ENCODE measurements at regions not wholly inside any gene's neighbourhood (a gene's known extent, or its start where the extent isn't known, plus 50 kb on each side); places are given as distances from the start of the nearest gene placed in this dataset.
"Not testable (repeated sequence)": the region's sequence is repeated elsewhere in the genome, so short reads cannot be mapped to it uniquely, and the experiment has no call there.

DNA sequence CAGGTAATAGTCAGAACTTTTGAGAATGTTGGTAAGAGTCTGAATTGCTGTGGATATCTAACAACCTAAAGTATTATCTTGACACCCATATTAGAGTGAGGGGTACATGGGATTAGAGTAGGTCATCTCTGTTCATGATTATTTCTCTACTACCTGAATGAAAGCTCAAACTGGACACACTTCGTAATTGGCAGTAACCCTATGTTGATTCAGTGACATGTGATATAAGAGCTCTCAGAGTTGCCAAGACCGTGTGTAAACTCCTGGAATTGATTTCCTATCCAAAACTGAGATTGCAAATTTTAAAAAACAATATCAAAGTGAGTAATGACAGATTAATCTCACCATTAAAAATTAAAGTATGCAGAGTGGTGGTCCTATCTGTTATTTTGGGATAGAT, 214.8 kb upstream of the ARHGEF26 start:
- no peak for DNase-seq (ENCODE audit: low read depth in 2 of 2)

GRCh38 chr3:153910387-153910786, 210.8 kb upstream of the ARHGEF26 start:
- DNase-seq (ENCODE audit: low read depth in 2 of 2): no peak

- DNase-seq (ENCODE audit: low read depth in 2 of 2): no peak
These were observed 210.1 kb upstream of the ARHGEF26 start for GRCh38 chr3:153911116-153911515.

DNA sequence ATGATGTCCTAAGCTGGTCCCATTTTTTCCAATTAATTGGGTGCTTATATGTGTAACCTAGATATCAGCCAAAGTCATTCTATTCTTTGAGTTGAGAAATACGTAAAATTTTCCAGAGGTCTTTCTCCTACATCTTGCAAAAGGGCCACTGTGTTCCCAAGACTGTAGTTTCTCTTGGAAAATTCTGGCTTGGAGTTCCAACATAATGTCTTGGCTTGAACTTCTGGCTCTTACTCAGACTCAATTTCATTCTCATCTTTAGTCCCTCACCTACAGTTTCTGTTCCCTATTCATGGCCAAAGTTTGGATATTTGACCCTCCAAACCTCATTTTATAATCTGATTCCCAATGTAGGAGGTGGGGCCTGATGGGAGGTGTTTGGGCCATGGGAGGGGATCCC, 201.4 kb upstream of the ARHGEF26 start:
- DNase-seq (ENCODE audit: low read depth in 2 of 2): no peak

DNA sequence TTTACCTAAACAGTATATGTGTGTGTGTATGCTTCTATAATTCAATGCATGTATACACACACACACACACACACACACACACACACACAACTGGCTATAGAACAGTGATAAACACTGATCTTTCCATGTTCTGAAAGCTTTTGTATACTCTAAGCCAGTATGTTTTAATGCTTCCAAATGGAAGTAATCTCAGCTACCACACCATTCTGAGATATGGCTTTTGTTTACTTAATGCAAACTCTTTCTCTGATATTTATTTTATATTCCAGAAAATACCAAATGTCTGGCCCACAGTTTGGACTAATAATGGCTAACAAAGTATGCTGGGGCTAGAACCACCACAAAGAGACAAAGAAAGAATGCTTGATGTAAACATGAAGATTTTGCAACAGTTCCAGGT, 199.4 kb upstream of the ARHGEF26 start:
- no peak for DNase-seq (ENCODE audit: low read depth in 2 of 2)

DNA sequence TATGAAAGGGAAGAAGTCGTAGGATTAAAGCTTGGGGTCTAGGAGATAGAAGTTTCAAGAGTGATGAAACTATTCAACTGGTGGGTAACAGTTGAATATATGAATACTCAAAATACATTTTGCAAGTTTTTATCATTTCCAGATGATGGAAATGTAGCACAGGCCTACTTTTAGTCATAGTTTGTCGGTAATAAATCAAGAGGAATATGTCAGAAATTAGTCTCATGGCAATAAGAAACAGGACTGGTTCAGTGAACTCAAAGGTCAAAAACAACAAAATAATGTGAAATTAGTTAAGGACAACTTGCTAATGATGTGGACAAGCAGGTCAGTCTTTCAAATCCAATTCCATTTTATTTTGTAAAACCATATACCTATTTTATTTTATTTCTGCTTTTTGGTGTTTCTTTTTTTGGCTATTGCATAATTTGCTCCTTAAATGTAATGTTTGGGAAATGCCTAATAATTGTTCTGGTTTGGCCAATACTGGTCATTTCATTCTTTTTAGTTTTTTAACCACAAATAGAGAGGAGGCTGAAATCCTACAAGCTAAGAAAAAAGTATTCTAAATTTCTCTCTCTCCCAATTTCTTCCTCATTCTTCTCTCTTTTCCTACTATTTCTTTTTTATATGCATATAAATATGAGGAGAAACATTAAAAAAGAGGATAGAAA, 195.2 kb upstream of the ARHGEF26 start:
- DNase-seq (ENCODE audit: low read depth in 2 of 2): no peak

GRCh38 chr3:153927107-153927506, 194.1 kb upstream of the ARHGEF26 start:
- no peak for DNase-seq (ENCODE audit: low read depth in 2 of 2)

DNA sequence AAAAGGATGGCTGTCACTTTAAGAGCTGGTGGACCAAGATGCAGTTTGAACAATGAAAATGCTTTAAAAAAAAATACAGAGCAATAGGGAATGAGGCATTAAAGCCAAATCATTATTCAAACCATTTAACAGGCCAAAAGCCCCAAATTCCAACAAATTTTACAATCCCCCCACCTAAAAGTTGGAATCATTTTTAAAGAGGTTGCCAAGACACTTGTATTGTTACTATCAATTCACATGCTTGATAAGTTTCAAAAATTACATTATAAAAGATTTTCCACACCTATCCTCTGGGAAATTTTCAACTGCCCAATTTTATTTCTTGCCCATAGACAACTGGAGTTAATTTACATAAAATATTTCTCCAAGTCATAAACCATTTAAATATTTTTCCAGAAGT, 192.3 kb upstream of the ARHGEF26 start:
- no peak for DNase-seq (ENCODE audit: low read depth in 2 of 2)

GRCh38 chr3:153933481-153933880, 187.7 kb upstream of the ARHGEF26 start:
- DNase-seq (ENCODE audit: low read depth in 2 of 2): not testable (repeated sequence)

DNA sequence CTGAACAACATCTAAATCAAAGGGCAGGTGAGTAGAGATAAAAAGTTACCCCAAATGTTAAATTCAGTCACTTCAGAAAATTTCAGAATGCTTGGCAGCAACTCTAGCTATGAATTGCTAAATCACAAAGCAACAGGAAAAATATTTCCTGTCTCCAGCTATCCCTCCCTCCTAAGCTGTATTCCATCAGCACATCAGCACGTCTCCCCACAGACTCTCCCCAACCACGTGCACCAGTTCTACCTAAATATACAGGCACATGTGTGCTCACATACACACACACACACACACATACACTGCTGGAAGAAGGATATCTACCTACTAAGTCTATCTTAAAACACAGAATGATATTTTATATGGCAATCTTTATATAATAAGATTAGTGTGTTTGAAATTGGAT, 177.1 kb upstream of the ARHGEF26 start:
- DNase-seq (ENCODE audit: low read depth in 2 of 2): no peak

DNA sequence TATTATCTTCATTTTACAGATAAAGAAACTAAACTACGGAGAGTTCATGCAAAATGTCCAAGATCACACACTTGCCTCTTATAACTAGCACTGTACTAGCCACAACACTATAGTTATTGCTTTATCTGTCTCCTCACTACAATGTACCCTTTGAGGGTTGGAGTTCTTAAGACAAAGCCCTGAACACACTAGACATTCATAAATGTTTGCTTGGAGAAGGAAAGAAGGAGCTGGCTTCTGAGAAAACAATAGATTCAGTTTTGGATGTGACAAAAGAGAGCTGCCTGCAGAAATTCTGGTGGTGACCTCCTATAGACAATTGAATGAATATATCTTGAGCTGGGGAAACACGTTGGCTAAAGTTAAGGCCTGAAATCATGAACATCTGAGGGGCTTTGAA, 169.9 kb upstream of the ARHGEF26 start:
- no peak for DNase-seq (ENCODE audit: low read depth in 2 of 2)

GRCh38 chr3:153952091-153952490, 169.1 kb upstream of the ARHGEF26 start:
- DNase-seq (ENCODE audit: low read depth in 2 of 2): no peak

DNA sequence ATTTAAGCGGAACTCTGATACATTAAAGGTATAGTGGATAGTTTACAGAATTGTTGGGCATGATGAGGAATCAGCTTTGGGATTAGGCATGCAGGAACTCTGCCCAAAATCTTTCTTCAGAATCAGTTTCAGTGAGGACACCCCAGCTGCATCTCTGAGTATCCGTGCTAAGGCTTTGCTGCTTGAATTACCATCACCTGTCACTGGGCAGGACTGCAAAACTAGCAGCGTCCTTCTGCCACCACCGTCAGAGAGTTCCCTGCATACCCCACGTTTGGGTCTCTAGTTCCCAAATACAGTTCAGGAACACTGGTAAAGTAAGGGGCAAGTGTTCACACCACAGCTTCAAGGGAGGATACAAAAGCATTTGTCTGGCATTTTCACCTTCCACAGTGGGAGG, 164.6 kb upstream of the ARHGEF26 start:
- DNase-seq (ENCODE audit: low read depth in 2 of 2): no peak

GRCh38 chr3:153957421-153957820, 163.8 kb upstream of the ARHGEF26 start:
- DNase-seq (ENCODE audit: low read depth in 2 of 2): no peak

- no peak for DNase-seq (ENCODE audit: low read depth in 2 of 2)
These were observed 162.3 kb upstream of the ARHGEF26 start for GRCh38 chr3:153958635-153959595.

- DNase-seq (ENCODE audit: low read depth in 2 of 2): no peak
These were observed 160.6 kb upstream of the ARHGEF26 start for GRCh38 chr3:153960458-153961074.

DNA sequence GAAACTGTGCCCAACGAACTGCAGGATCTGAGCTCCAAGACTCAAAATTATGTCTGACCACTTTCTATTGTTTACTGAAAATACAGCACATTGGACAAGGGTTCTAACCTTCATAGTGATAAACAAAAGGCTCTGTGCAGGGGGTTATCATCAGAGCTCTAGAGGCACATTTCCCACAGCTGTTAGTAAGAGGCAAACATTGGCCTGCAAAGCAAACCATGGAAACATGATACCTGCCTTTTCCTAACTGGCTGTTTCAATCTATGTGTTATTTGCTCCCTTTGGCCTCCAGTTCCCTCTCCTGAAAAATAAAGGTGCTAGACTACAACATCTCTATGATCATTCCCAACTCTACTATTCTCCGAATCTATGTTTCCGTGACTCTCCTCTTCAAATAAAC, 159.7 kb upstream of the ARHGEF26 start:
- no peak for DNase-seq (ENCODE audit: low read depth in 2 of 2)

DNA sequence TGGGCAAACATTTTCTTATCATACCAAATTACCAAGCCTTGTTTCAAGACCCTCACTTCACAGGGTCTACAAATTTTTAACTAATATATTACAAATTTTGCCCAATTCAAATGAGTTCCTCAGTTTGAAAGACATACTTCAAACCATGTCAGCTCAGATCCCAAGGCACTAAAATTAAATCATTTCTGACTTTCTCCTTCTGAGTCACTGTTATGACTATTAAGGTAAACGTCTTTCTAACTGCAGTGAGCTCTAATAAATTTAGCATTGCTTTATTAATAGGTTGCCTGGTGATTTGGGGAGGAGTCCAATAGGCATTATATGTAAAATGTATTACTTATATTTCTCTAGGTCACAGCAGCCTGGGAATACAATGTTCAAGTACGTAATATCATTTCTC, 158.2 kb upstream of the ARHGEF26 start:
- DNase-seq (ENCODE audit: low read depth in 2 of 2): no peak

GRCh38 chr3:153967260-153967659, 153.9 kb upstream of the ARHGEF26 start:
- DNase-seq (ENCODE audit: low read depth in 2 of 2): no peak

GRCh38 chr3:153970047-153970446, 151.1 kb upstream of the ARHGEF26 start:
- DNase-seq (ENCODE audit: low read depth in 2 of 2): no peak

DNA sequence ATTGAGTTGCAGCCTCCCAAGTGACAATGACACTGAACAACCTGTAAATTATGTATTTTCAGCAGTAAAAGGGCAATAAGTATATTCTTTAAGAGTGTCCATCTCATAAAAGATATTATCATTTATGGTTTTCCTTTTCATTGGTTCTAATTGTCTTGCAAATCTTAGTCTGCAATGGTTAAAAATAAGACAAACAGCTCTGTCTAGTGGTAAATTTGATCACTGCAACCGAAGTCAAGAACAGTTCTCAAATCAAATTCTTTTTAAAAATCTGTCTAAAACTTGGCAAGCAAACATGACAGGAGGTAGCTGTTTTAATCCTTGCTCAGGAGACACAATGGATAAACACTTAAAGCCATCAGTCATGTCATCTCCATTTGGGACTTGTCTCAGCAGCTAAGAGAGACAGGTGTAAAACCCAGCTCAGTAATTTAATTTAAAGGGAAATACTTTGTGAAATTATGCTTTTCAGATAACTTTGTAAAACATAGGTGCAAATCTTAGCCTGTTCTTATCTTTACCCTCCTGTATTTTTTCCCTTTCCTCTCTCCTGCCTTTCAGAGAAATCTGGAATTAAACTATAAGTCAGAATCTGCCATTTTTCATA, 150.3 kb upstream of the ARHGEF26 start:
- no peak for DNase-seq (ENCODE audit: low read depth in 2 of 2)

DNA sequence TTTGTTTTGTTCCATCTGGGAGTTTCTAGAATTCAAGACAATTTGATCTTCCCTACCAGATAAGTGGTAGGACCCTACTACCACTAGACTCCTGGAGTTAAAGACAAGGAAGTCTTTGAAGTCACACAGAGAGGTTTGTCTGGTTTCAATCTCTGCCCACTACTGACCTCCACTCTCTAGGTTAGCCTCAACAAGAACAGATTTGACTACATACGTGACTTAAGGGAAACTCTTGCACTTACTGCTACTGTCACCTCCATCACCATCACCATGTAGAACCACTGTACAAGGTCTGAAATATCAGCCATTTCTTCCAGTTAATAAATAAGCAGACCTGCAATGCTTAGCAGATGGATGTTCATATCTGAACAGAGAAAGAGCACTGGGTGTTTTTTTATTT, 148.3 kb upstream of the ARHGEF26 start:
- no peak for DNase-seq (ENCODE audit: low read depth in 2 of 2)

Measured in stimulated activated CD8-positive, alpha-beta memory T cell treated with anti-CD3 and anti-CD28 coated beads, Interleukin-2, amount 100 ng/mL, for 48 hours (primary cell).